Occipital lobe (tissue), 1 donor: ENCODE measurements at regions not wholly inside any gene's neighbourhood (a gene's known extent, or its start where the extent isn't known, plus 50 kb on each side); places are given as distances from the start of the nearest gene placed in this dataset.

ENCODE experiments used
- DNase-seq: peaks from one replicate; lab custom pipeline; 2025; lab: John Stamatoyannopoulos, UW

DNA sequence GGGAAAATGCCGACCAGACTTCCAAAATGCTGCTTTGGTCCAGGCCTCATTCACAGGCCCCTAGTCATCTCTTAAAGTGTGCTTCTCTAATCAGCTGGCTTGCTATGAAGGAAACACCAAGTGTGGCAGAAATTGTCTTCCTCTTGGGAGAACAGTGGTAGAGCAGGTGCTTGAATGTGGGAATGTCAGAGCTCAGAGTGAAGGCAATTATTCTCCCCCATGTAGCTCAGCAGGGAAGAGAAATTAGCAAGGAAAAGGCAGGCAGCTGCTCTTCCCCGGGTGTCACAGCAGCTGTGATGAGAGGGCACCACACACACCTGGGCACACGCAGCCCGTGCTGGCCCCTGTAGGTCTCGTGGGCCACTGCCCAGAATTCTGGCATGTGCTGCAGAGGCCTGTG is 358.5 kb downstream of the WDR72 start:
- DNase-seq = no peak

DNA sequence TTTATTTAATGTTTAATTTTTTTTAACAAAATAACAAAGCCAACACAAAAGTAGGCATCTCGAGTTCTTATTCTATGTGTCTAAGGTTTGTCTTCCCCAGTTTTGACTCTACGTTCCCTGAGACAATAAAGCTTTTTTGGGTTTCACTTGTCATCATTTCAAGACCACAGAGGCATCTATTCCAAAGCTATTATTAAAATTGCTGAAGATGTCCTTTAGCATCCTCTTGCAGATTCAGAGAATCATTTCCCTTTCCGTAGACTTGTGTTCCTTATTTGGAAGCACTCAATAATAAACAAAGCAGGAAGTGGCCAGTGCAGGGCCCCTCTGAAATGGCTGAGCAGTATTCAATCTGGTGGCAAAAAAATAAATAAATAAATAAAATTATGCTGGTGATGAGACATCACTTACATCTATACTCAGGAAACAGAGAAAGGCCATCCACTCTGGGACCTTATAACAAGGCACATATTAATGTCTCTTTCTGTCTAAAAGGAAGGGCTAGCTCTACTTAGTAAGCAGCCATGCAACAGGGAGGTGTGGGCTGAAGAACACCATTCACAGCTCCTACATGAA is 362.3 kb downstream of the WDR72 start:
- DNase-seq = no peak

DNA sequence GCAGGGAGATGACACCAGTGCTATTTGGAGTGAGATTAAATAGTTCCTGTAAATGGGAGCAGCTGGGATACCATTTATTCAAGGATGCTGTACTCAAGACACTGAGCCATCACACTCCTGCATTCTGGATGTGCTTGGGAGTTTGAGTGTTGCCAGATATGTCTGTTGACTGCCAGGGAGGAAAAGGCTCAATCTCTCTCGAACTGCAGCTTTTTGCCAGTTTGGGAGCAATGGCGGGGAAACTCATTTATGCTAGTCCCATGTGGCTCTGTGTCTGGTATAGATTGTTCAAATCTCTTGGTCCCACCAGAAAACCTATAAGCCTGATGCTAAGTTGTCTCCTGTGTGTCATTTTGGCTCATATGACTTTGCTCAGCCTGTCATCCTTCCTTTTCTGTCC is 363.6 kb downstream of the WDR72 start:
- no peak for DNase-seq

DNA sequence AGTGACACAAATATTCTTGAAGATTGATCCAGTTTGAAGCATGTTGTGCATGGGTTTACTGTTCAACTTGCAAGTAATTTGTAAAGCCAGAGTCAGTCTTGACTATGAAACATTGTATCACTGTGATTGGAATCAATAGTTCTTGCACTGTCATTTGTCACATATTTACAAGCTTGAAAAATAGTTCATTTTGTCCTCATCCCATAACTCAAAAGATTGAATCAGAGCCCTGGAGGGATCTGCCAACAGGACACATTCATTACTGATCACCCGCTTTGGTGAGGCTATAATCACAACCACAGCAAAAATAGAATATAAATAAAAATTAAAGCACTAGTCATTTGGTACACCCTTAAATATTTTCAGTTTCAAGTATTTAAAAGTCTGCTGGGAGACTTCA is 368.9 kb downstream of the WDR72 start:
- DNase-seq = no peak

DNA sequence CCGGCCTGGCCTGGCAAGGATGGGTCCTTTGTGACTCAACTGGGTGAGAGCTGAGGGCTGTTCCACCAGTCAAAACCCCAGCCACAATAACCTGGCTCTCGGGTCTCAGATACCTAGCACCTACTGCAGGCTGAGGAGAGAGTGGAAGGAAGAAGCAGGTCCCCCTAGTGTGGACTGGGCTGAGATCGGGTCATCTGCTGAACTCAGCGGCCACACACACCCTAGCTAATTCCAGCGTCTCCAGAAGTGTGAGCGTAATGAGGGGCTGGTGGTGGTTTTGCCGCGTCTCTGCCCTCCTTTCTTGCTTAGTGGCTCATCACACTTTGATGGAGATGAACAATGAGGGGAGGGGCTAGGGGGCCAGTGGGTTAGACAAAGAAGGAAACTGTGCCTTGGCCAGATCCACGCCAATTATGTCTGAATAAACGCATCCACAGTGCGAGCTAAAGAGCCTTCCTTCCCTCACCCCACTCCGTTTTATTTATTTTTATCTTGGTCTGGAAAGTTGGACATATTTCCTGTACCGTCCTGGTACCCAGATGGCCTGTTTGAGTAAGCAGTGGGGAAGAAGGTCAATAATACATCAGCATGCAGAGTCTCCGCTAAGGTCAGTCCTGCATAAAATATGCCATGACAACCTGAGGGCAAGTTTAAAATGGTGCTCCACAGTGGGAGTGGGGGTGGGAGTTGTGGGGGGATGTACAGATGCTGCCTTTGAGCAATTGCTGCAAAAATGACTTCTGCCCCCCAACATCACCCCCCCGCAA is 370.0 kb downstream of the WDR72 start:
- DNase-seq = no peak

DNA sequence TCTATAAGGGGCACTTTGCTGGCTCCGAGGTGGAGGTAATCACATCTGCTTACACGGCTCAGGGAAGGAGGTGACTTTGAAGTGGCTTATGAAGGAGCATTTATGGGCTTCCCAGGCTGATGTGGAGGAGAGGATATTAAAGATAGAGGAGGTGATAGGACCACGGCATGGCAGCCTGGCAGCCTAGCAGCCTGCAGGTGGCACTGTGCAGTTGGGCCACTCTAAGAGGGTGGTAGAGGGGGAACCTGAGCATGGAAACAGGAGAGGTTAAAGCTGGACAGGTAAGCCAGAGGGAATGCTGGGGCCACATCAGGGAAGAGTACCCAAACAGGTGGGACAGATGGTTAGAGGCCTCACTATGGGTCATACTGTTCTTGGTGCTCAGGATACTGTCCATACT is 375.0 kb downstream of the WDR72 start:
- no peak for DNase-seq

DNA sequence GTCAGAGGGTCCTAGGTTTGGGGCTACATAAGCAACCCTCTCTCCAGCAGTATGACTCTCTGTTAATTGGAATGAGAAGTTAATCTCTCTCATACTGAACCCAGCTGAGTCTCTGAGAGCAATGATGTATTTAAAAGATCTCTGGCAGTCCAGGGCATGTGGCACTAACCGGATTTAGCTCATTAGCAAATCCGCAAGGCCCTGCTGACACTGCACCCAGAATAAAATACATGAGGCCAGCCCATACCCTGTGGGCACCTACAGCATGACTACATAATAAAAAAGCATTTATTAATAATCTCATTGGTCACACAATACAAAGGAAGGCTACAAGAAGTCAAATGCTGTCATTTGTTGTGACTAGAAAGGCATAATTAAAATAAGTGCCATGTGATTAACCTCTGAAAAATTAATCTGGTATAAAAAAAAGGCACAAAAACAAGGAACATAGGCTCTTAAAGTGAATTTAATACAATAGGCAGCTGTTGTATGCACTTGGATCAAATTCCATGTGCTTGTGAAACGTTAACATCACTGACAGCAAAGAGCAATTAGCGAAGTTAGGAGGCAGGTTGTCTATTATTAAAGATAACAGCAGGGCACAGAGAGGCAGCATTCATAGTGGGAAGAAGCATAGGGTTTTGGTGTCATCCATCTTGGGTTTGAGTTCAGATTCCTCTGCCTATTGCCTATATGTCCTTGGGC is 381.2 kb downstream of the WDR72 start:
- DNase-seq = no peak

DNA sequence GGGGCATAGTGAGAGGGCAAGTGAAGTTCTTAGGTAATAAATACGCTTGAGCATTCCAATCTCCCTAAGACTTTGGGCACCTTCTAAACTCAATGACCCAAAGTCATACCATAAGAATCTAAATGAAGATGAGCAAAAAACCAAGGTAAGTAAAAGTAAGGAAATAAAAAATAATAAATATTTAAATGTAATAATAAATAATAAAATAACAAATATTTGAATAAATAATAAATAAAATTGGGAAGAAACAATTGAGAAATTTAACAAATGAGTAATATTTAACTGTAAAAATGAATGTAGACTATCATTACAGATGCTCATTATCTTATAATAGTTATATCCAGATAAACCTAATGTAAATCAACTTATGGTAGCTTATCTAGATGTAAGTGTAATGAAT is 391.7 kb downstream of the WDR72 start:
- no peak for DNase-seq

DNA sequence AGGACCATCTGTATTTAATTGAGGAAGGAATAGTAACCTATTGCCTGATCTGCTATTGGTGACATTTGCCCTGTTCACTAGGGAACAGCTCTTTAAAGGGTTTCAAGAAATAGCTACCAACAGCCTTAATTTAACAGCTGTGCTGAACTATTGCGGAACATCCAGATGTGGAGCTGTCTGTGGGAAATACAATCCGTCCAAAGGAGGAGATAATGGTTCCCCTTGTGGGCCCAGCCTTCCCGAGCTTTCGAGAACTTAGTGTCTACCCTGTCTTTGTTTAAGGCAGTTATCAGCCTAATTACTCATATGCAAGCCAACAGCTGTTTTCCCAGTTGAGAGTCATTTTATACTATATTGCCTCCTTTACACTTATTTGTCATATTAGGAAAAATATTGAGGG is 398.6 kb downstream of the WDR72 start:
- DNase-seq = no peak

DNA sequence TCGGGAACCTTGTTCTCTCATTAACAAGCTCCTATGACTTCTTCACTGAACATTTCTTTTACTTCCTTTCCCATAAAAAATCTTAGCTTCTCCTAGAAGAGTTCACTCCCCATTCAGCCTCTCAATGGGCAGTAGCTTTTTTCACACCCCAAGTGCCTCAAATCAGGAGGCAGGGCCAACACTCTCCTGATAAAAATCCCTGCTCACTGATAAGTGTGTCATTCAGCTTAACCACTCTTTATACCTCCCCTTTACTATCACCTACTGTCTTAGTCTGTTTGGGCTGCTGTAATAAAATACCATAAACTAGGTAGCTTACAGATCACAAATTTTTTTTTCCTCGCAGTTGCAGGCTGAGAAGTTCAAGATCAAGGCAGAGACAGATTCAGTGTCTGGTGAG is 400.4 kb downstream of the WDR72 start:
- DNase-seq = no peak

DNA sequence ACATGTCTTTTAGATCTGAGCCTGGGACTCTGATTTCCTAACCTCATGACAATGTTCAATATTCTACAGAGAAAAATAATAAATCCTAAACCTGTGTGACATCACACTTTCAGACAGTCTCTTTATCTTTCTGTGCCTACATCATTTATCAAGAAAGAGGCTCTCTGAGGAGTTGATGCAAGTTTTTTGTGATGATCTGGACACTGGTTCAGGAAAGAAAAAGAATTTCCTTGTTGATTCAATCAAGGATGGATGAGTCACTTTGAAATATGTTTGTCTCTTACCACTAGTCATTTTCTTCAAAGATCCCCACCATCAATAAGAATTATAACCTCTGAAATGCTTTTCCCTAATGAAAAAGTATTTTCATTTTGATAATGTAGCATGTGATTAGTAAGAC is 404.6 kb downstream of the WDR72 start:
- DNase-seq = no peak

DNA sequence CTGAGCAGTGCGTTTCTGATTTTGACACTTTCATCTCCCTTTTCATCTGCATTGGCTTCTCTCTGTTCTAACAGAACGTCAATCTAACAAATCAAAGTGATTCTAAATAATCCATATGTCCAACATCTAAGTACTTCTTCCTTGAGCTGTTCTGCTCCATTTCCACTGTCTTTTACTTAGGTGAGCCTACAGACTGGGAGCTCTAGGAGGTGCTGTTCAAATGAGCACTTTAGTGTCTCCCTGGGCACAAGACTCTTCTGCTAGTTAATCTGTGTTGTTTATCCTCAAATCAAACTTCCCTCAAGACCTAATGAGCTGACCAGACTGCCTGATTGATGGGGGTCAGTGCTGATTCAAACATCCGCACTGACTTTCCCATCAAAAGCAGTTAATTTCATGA is 408.1 kb downstream of the WDR72 start:
- no peak for DNase-seq

DNA sequence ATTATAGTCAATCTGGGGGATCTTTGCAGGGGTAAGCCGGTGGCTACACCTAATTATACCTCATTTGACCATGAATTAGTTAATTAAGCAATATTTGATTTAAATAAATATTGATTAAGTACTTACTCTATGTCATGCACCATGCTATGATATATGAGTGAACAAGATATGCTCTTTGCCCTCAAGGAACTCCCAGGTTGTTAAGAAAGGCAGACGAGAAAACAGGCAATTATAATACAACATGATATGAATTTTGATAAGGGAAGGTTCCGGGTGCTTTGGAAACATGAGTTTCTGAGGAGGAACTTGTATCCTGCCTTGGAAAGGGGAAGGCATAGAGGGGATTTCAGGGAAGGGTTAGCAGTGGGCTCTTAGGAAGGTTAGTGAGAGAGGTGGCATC is 412.9 kb downstream of the WDR72 start:
- no peak for DNase-seq

DNA sequence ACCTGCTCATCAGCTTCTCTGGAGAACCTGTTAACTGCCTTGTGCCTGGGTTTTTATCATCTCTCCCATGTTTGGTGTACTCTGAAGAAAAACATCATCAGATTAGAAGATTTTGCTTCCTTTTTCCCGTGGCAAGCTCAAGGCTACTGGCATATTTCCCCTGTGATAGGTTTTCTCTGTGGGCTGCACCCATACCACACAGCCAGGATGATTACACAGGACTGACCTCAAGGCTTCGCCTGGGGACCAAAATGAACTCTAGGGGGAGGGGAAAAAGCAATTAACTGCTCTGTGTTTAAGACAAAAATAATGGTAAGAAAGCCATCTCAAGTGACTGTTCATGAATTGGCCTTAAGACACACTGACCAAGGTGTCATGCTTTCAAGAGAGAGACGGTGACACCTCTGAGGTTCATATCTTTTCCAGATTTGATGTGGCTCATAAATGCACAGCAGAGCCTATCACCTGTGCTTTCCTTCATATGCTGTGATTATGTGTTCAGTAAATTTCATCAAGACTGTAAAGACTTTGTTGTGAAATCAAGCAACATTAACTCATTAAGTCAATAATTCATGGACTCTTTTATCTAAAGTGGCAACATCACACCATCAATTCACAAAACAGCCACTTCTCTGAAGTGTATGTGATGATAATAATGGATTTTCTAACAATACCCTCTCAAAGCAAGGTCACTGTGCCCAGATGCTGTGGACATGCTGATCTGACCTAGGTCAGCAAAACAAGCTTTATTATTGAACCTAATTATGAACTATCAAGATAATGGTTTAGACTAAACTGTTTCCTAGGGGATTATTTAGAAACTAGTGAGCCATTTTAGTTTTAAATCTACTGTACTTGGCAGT is 427.9 kb downstream of the WDR72 start:
- DNase-seq = no peak

DNA sequence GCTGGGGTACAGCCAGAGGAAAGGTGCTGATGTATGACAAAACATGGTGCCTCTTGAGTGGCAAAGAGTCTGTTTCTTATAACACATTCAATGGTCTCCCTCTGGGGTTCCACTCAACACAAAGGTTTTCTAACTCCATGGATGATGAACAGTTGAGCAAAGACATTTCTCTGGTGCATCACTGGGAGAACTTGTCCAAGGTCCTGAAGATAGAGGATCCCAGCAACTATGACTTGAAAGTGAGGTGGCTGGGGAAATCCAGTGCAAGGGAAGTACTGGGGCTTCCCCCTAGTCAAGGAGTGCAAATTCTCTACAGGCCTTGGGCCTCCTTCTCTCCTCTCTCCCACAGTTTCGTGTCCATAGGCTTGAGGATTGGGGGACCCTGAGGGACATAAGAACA is 431.1 kb downstream of the WDR72 start:
- no peak for DNase-seq

DNA sequence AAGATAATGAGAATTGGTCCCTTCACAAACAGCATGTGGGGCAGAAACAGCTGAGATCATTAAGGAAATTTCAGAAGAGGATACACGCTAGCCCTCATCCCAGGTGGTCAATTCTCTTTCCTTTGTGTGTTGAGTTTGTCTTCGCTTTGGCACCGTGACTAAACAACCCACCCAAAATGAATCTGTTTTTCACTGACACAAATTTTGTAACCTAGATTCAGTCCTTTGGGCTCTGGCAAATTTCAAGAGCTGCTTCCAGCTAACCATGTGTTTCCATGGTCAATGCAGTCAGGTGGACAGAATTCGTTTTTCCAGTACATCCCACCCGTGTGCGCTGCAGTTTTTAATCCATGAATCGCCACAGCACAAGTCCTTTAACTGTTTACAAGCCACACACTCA is 435.4 kb downstream of the WDR72 start:
- no peak for DNase-seq

DNA sequence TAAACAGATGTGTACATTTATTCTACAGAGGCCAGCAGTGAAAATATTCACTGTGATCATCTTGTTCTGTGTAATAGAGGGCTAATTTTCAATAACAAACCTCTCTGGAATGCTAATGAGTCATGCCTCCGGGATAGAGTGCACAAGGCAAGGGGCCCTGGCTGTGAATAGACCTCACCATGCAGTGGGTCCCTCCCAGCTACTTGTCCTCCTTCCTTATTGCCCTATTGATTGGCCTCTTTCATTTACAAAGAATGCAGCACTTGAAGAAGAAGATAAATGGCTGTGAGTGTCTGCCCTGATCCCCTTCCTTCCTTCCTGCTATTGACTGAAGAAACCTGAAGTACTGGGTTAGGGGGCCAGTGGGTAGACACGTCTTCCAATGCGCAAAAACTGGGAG is 436.3 kb downstream of the WDR72 start:
- no peak for DNase-seq

DNA sequence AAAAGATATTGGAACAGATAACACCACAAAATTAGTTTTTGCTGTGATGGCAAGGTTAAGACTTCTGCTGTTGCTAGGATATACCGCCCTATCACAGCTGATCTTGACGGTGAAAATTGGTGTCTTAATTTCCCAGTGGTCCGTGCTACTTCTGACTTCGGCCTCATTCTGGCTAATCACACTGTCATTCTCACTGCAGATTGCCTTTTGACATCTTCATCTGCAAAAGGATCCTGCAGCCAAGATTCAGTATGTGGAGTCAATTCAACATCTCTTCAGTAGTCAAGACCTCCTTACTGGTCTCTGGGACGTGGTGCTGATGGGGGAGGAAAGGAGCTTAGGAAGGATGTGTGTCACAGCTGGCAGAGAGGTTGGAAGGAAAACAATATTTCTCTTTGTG is 438.6 kb downstream of the WDR72 start:
- DNase-seq = no peak

DNA sequence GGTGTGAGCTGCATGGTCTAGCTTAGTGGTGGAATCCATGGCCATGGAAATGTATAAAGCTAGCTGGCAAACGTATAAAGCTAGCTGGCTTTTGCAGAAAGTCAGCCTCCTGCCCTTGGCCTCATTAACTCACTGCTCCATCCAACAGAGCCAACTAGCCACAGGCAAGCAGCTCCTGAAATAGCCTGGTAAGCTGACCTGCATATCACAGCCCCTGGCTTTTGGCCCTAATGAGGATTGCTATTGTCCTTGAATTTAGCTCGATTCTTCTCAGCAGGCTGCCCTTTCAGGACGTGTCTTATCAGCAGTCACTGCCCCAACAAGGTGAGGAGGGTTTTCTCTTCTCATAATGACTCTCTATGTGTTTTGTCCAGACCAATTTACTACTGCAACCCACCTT is 446.8 kb downstream of the WDR72 start:
- no peak for DNase-seq

DNA sequence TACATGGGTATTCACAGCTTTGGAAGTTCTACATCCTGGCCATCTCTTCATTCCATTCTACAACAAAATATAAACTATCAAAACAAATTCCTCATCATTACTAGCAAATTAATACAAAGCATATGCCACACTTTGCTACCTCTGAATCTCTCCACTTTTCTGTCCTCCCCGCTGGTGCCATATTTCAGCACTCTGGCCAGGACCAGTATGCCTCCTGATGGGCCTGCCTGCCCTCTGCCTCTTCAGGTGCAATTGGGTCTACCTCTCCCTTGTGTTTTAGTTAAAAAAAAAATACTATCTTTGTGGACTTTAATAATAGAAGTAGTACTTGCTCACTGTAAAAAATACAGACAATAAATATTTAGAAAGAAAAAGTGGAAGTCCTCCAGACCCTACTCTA is 448.8 kb downstream of the WDR72 start:
- no peak for DNase-seq

DNA sequence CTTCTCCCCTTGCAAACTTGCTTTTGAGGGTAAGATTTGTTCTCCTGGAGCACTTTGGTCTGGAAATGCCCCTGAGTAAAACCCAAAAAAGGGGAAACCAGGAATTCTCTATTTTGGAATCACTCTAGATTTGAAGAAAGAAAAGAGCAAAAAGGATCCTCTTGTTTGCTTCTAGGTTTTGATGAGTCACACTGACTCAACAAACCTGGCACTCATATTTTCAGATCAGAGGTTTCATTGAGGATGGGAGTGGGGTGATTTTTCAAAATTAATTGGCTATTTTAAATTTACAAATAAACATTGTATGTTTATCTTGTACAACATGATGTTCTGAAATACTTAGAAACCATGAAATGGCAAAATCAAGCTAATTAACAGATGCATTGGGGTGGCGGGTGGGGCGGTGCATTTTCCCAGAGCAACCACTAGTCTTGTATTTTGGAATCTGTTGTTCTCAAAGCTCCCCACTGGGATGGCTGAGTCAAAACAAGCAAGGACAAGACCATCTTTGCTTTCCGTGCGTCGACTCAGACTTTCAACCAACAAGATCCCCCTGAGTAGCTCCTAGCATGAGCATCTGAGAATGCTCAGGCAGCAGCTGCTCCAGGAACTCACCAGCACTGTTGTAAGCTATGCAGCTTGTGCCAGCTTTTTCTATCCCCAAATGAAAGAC is 451.4 kb downstream of the WDR72 start:
- DNase-seq = no peak

DNA sequence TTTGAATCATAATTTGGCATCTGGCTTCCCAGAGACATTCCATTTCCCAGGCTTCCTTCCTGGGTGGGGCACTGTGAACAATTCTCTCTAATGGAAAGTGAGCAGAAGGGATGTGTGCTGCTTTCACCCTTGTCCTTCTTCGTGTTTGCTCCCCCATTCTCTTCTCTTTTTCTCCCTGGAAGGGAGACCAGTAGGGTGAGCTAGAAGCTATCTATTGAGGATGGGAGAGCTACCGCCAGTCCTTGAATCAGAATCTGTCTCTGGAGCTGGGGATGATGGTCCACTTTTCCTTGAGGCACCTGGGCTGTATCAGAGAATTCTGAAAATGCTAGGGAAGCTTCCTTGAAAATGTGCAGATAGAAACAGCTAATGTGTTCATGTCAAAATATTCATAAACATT is 453.9 kb downstream of the WDR72 start:
- no peak for DNase-seq
